Uterus (tissue), 3 donors: ENCODE measurements at regions not wholly inside any gene's neighbourhood (a gene's known extent, or its start where the extent isn't known, plus 50 kb on each side); places are given as distances from the start of the nearest gene placed in this dataset.

Experiments
- DNase-seq, 2 donors: peaks; one replicate each; pipeline ENCODE4 v3.0.0-alpha.2; 2019 to 2020
- H3K27ac ChIP-seq, 2 donors: fragments of 200-600 bp; sonication (generic); 1 replicate in 1 of 2; 2 replicates in 1 of 2; pipeline ENCODE4 v1.5.1; 2016 to 2018
- H3K27me3 ChIP-seq, 2 donors: fragments of 200-600 bp; sonication (generic); one replicate each; pipeline ENCODE4 v1.5.1; 2018 to 2019; ENCODE audit warnings: control low read depth in 1 of 2
- H3K36me3 ChIP-seq, 2 donors: fragments of 200-600 bp; sonication (generic); one replicate each; pipeline ENCODE4 v1.5.1; 2019; ENCODE audit warnings: control low read depth in 1 of 2
- H3K4me1 ChIP-seq, 2 donors: fragments of 200-600 bp; sonication (generic); one replicate each; pipeline ENCODE4 v1.5.1; 2018 to 2019; ENCODE audit warnings: control low read depth in 1 of 2
- H3K4me3 ChIP-seq, 2 donors: fragments of 200-600 bp; sonication (generic); 1 replicate in 1 of 2; 2 replicates in 1 of 2; pipeline ENCODE4 v1.5.1; 2018 to 2019; ENCODE audit warnings: mild to moderate bottlenecking in 1 of 2
- H3K9me3 ChIP-seq, 2 donors: fragments of 200-600 bp; sonication (generic); one replicate each; pipeline ENCODE4 v1.5.1; 2019; ENCODE audit warnings: control low read depth in 1 of 2
- POLR2A ChIP-seq, 2 donors: fragments of 450-650 bp; IDR thresholded peaks; one replicate each; pipeline ENCODE4 v1.6.1; 2016; ENCODE audit warnings: antibody characterized with exemption in 2 of 2, mild to moderate bottlenecking in 1 of 2, moderate library complexity in 1 of 2
- intact Hi-C: fragments of 100-400 bp; cut with DNase I; formaldehyde crosslinking; loops from one replicate; pipeline ENCODE4 v1.15.1; 2023; ENCODE audit warnings: low total_unique reads
- TF ChIP-seq, protein P1 (sequence below), 4 experiments: fragments of 200-600 bp in 2 of 4; fragments of 450-650 bp in 2 of 4; sonication (generic) in 2 of 4; IDR thresholded peaks; one replicate each; pipeline ENCODE4 v1.5.1; 2016 to 2019; ENCODE audit warnings: antibody characterized with exemption in 4 of 4, mild to moderate bottlenecking in 2 of 4, moderate library complexity in 1 of 4
- donor health status: DM: yes; HTN: yes; CAD: no.

DNA sequence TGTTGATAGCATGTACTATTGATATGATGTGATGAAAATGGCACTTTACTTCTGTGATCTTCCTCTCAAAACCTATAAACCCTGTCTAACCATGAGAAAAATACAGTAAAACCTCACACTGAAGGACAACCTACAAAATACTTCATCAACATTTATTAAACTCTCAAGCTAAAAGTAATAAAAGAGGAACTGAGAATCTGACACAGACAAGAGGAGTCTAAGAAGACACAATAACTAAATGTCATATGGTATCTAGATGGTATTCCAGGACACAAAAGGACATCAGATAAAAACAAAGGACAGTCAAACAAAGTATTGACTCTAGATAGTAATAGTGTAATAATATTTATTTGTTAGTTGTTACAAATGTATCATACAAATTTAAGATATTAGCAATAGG lies 655.3 kb downstream of the SH3BGRL start:
- intact Hi-C loops = no loop called here
- Histone ChIP-seq H3K27ac (no peak overlapping the region), H3K9me3 (no peaks in the 10 kb centered on the region), H3K27me3 (no peaks in the 10 kb centered on the region), H3K4me1 (no peaks in the 10 kb centered on the region), H3K36me3 (no peaks in the 10 kb centered on the region), H3K4me3 (no peak overlapping the region)
- no peak for TF ChIP-seq POLR2A (IDR thresholded peaks at IDR 0.05)
- TF ChIP-seq, protein P1, sequence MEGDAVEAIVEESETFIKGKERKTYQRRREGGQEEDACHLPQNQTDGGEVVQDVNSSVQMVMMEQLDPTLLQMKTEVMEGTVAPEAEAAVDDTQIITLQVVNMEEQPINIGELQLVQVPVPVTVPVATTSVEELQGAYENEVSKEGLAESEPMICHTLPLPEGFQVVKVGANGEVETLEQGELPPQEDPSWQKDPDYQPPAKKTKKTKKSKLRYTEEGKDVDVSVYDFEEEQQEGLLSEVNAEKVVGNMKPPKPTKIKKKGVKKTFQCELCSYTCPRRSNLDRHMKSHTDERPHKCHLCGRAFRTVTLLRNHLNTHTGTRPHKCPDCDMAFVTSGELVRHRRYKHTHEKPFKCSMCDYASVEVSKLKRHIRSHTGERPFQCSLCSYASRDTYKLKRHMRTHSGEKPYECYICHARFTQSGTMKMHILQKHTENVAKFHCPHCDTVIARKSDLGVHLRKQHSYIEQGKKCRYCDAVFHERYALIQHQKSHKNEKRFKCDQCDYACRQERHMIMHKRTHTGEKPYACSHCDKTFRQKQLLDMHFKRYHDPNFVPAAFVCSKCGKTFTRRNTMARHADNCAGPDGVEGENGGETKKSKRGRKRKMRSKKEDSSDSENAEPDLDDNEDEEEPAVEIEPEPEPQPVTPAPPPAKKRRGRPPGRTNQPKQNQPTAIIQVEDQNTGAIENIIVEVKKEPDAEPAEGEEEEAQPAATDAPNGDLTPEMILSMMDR (IDR thresholded peaks at IDR 0.05) = no peak
- no peak for DNase-seq

DNA sequence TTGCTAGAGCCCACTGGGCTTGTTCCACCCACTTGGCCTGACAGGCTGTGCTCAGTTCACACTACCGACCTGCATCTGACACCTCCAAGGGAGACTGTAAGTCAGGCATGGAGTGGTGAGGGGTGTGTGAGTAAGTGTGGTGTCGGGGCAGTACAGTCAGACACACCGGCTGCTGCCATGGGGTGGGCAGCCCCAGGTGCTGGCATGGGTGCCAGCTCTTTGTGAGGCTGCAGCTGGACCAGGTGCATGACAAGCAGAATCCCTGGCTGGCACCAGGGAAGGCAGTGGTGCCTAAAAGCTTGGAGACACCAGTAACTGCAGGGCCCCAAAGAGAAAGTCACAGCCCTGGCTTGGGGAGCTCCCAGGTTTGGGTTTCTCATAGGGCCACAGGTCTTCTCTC lies 665.0 kb downstream of the SH3BGRL start:
- H3K27ac ChIP-seq = no peak overlapping the region
- no peak for DNase-seq
- H3K4me3 ChIP-seq = no peak overlapping the region
- H3K27me3 ChIP-seq = no peaks in the 10 kb centered on the region
- TF ChIP-seq POLR2A (IDR thresholded peaks at IDR 0.05) = no peak
- TF ChIP-seq, protein P1 (IDR thresholded peaks at IDR 0.05) = no peak
- no peaks in the 10 kb centered on the region for H3K9me3 ChIP-seq
- no peaks in the 10 kb centered on the region for H3K36me3 ChIP-seq
- intact Hi-C loops = no loop called here
- H3K4me1 ChIP-seq = no peaks in the 10 kb centered on the region

DNA sequence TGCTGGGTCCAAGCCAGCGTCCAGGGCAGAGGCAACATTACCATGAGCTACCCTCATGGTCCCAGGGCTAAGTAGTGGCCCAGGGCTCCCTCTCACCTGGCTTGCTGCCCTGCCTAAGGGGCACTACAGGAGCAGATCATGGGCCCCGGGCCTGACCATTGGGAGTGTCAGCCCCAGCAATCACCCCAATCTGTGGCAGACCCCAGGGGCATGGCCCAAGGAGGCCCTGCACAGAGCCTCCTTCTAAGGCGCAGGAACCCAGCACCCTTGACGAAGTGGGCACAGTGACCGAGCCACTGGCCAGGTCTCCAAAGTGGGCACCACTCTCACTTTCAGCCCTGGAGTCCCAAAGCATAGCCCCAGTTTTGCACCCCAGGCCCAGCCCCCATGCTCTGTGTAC lies 667.1 kb downstream of the SH3BGRL start:
- H3K27me3 ChIP-seq = no peaks in the 10 kb centered on the region
- TF ChIP-seq, protein P1 (IDR thresholded peaks at IDR 0.05) = no peak
- no peaks in the 10 kb centered on the region for H3K4me1 ChIP-seq
- H3K36me3 ChIP-seq = no peaks in the 10 kb centered on the region
- no peaks in the 10 kb centered on the region for H3K9me3 ChIP-seq
- intact Hi-C loops = no loop called here
- no peak for DNase-seq
- H3K4me3 ChIP-seq = no peak overlapping the region
- H3K27ac ChIP-seq = no peak overlapping the region

DNA sequence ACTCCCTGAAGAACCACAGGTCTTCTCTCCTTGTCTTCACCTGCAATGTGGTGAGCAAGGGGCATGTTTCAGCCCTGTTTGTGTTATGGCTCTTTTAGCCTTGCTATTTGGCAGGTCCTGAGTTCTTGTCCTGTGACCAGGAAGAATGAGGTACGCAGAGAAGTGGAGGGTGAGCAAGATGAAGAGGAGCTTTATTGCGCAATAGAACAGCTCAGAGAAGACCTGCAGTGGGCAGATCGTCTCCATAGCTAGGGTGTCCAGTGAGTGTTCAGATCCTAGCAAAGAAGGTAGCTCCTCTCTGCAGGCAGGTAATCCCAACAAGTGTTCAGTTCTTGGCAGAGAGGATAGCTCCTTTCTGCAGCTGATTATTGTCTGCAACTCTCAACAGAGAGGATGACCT lies 672.9 kb downstream of the SH3BGRL start:
- no peak overlapping the region for H3K4me3 ChIP-seq
- intact Hi-C loops = no loop called here
- H3K36me3 ChIP-seq = no peaks in the 10 kb centered on the region
- no peaks in the 10 kb centered on the region for H3K4me1 ChIP-seq
- H3K9me3 ChIP-seq = no peaks in the 10 kb centered on the region
- H3K27me3 ChIP-seq = no peaks in the 10 kb centered on the region
- TF ChIP-seq, protein P1 (IDR thresholded peaks at IDR 0.05) = no peak
- no peak for TF ChIP-seq POLR2A (IDR thresholded peaks at IDR 0.05)
- no peak for DNase-seq
- H3K27ac ChIP-seq = no peak overlapping the region

DNA sequence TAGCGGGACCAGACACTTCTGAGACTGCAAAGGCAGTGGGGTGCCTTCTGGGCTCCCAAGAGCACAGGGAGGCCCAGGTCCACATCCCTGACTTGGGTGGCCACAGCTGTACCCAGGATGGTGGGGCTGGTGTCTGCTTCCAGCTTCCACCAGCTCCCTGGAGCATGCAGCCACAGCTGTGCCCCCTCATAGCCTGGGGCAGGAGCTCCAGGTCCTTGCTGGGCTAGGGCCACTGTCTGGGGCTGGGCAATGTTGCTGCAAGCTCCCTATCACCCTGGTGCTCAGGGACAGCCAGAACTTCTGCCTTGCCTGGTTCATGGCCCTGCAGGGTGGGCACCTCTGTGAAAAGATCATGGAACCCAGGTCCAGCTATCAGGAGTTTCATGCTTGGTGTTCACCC lies 673.9 kb downstream of the SH3BGRL start:
- Histone ChIP-seq H3K4me3 (no peak overlapping the region), H3K36me3 (no peaks in the 10 kb centered on the region), H3K27ac (no peak overlapping the region), H3K27me3 (no peaks in the 10 kb centered on the region), H3K4me1 (no peaks in the 10 kb centered on the region), H3K9me3 (no peaks in the 10 kb centered on the region)
- TF ChIP-seq POLR2A (IDR thresholded peaks at IDR 0.05) = no peak
- TF ChIP-seq, protein P1 (IDR thresholded peaks at IDR 0.05) = no peak
- no peak for DNase-seq
- intact Hi-C loops = no loop called here
